T-helper 1 cell treated with Interleukin-12 subunit alpha and Interleukin-12 subunit beta and Interleukin-4 antibody, amounts not matched to agents 30 ng/mL and 1 ng/mL, for 36 hours (primary cell): ENCODE measurements at regions not wholly inside any gene's neighbourhood (a gene's known extent, or its start where the extent isn't known, plus 50 kb on each side); places are given as distances from the start of the nearest gene placed in this dataset.
"Not testable (repeated sequence)": the region's sequence is repeated elsewhere in the genome, so short reads cannot be mapped to it uniquely, and the experiment has no call there.

Source experiments
- intact Hi-C: fragments of 100-400 bp; cut with micrococcal nuclease; formaldehyde crosslinking; loops from one replicate; pipeline ENCODE4 v1.15.1; 2024

- intact Hi-C loops, result not testable (repeated sequence)
These were observed 330.1 kb upstream of the AR start for GRCh38 chrX:67213686-67214085.

GRCh38 chrX:67207912-67208311 is 335.9 kb upstream of the AR start:
- intact Hi-C loops, result no loop called here

GRCh38 chrX:67159437-67159836 is 384.4 kb upstream of the AR start:
- intact Hi-C loops, result no loop called here

GRCh38 chrX:67114635-67115034 is 429.2 kb upstream of the AR start:
- intact Hi-C loops, result no loop called here

GRCh38 chrX:67105758-67106116 is 438.1 kb upstream of the AR start:
- intact Hi-C loops, result no loop called here

GRCh38 chrX:67104982-67105757 is 438.7 kb upstream of the AR start:
- intact Hi-C loops, result no loop called here

GRCh38 chrX:67100031-67100884 is 443.6 kb upstream of the AR start:
- intact Hi-C loops, result no loop called here

- intact Hi-C loops, result no loop called here
These were observed 449.8 kb upstream of the AR start for GRCh38 chrX:67094061-67094460.

GRCh38 chrX:67050760-67051159 is 411.9 kb upstream of the EDA2R start:
- intact Hi-C loops, result no loop called here

- intact Hi-C loops, result no loop called here
These were observed 406.0 kb upstream of the EDA2R start for GRCh38 chrX:67044866-67045265.

- intact Hi-C loops, result no loop called here
These were observed 405.3 kb upstream of the EDA2R start for GRCh38 chrX:67044029-67044653.

- intact Hi-C loops, result no loop called here
These were observed 365.6 kb upstream of the EDA2R start for GRCh38 chrX:67004451-67004850.

- intact Hi-C loops, result no loop called here
These were observed 355.9 kb upstream of the EDA2R start for GRCh38 chrX:66994729-66995128.

GRCh38 chrX:66992077-66992476 is 353.2 kb upstream of the EDA2R start:
- intact Hi-C loops, result not testable (repeated sequence)

- intact Hi-C loops, result no loop called here
These were observed 349.5 kb upstream of the EDA2R start for GRCh38 chrX:66988331-66988730.

GRCh38 chrX:66961665-66962064 is 322.8 kb upstream of the EDA2R start:
- intact Hi-C loops, result no loop called here

- intact Hi-C loops, result no loop called here
These were observed 292.8 kb upstream of the EDA2R start for GRCh38 chrX:66931713-66932112.

GRCh38 chrX:66930516-66930915 is 291.6 kb upstream of the EDA2R start:
- intact Hi-C loops, result not testable (repeated sequence)

- intact Hi-C loops, result no loop called here
These were observed 281.4 kb upstream of the EDA2R start for GRCh38 chrX:66920296-66920695.

GRCh38 chrX:66919280-66919832 is 280.5 kb upstream of the EDA2R start:
- intact Hi-C loops, result no loop called here

- intact Hi-C loops, result no loop called here
These were observed 279.6 kb upstream of the EDA2R start for GRCh38 chrX:66918511-66918910.

GRCh38 chrX:66915893-66916292 is 277.0 kb upstream of the EDA2R start:
- intact Hi-C loops, result no loop called here
